ENCODE measurements at regions not wholly inside any gene's neighbourhood (a gene's known extent, or its start where the extent isn't known, plus 50 kb on each side); places are given as distances from the start of the nearest gene placed in this dataset.

GRCh38 chr21:38175306-38175705, 81.5 kb upstream of the KCNJ15 start:
- TF ChIP-seq CTCF (IDR thresholded peaks at IDR 0.05), result no peak
- TF ChIP-seq ZFX (IDR thresholded peaks at IDR 0.05; ENCODE audit: borderline replicate concordance), result no peak

Data from 22Rv1 (cell line).